Peyer's patch (tissue), 4 donors: ENCODE measurements at regions not wholly inside any gene's neighbourhood (a gene's known extent, or its start where the extent isn't known, plus 50 kb on each side); places are given as distances from the start of the nearest gene placed in this dataset.

Experiments
- POLR2A ChIP-seq, 2 donors: fragments of 450-650 bp; IDR thresholded peaks; one replicate each; pipeline ENCODE4 v1.5.1; 2017; ENCODE audit warnings: antibody characterized with exemption in 2 of 2, mild to moderate bottlenecking in 2 of 2, moderate library complexity in 2 of 2
- TF ChIP-seq, protein P1 (sequence below), 6 experiments: fragments of 450-650 bp in 4 of 6; fragments of 200-600 bp in 2 of 6; sonication (generic) in 1 of 6; IDR thresholded peaks; one replicate each; pipeline ENCODE4 v1.5.1; 2017 to 2019; ENCODE audit warnings: antibody characterized with exemption in 6 of 6, mild to moderate bottlenecking in 3 of 6, moderate library complexity in 1 of 6

- TF ChIP-seq, protein P1, sequence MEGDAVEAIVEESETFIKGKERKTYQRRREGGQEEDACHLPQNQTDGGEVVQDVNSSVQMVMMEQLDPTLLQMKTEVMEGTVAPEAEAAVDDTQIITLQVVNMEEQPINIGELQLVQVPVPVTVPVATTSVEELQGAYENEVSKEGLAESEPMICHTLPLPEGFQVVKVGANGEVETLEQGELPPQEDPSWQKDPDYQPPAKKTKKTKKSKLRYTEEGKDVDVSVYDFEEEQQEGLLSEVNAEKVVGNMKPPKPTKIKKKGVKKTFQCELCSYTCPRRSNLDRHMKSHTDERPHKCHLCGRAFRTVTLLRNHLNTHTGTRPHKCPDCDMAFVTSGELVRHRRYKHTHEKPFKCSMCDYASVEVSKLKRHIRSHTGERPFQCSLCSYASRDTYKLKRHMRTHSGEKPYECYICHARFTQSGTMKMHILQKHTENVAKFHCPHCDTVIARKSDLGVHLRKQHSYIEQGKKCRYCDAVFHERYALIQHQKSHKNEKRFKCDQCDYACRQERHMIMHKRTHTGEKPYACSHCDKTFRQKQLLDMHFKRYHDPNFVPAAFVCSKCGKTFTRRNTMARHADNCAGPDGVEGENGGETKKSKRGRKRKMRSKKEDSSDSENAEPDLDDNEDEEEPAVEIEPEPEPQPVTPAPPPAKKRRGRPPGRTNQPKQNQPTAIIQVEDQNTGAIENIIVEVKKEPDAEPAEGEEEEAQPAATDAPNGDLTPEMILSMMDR (IDR thresholded peaks at IDR 0.05) = no peak
- no peak for TF ChIP-seq POLR2A (IDR thresholded peaks at IDR 0.05)
Measured at GRCh38 chr7:52781250-52781649, 254.2 kb upstream of the POM121L12 start.
